T-helper 1 cell treated with Interleukin-12 subunit alpha and Interleukin-12 subunit beta and Interleukin-4 antibody, amounts not matched to agents 30 ng/mL and 1 ng/mL, for 36 hours (primary cell): ENCODE measurements at regions not wholly inside any gene's neighbourhood (a gene's known extent, or its start where the extent isn't known, plus 50 kb on each side); places are given as distances from the start of the nearest gene placed in this dataset.
"Not testable (repeated sequence)": the region's sequence is repeated elsewhere in the genome, so short reads cannot be mapped to it uniquely, and the experiment has no call there.

Experiments
- intact Hi-C: fragments of 100-400 bp; cut with micrococcal nuclease; formaldehyde crosslinking; loops from one replicate; pipeline ENCODE4 v1.15.1; 2024

DNA sequence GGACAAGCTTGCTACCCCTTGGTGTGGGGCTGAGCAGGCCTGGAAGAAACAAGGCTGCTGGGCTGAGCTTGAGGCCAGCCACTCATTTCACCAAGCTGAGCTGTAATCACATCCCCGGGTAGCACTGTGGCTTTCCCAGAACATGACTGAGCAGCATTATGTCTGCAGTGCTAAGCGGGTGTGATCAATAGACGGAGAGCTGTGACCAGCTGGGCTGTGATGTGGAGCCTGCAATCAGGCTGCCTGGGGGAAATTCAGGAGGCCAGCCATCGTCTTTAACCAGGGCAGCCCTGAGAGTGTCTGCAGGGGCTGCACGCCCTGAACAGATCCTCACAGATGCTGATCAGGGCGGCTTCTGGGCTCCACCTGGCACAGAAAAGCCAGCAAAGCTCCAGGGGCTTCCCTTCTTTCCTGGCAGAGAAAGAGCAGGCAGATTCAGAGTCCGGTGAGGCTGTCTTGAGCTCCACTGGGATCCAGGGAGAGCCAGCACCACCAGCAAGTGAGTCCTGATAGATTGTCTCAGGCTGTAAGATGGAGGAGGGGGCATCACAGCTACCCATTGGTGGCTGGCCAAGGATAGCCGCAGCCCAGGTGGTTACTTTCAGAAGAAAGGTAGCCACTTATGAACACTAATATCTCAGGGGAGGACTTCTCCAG is 165.9 kb downstream of the NRN1 start:
- intact Hi-C loops: no loop called here

DNA sequence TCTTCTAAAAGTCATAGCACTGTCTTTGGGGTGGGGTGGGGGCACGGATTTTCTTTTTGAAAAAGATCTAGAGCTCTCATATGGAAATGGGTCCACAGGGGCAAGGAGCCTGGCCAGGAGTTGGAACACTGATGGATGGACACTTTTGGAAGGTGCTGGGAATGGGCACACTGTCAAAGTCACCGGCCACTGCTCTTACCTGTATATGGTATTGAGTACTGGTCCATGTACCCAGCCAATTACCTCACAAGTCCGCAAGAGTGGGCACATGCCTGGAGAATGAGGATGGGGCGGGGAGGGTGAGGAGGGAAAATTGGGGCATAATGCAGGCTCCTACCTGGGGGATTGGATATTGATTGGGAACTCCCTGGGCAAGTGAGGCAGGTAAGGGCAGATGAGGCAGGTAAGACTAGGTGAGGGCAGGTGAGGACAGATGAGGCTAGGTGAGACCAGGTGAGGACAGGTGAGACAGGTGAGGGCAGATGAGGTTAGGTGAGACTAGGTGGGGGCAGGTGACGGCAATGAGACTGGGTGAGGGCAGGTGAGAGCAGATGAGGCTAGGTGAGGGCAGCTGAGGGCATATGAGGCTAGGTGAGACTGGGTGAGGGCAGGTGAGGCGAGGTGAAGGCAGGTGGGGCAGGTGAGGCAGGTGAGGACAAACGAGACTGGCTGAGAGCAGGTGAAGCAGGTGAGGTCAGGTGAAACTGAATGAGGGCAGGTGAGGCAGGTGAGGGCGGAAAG is 167.9 kb downstream of the NRN1 start:
- intact Hi-C loops: no loop called here

DNA sequence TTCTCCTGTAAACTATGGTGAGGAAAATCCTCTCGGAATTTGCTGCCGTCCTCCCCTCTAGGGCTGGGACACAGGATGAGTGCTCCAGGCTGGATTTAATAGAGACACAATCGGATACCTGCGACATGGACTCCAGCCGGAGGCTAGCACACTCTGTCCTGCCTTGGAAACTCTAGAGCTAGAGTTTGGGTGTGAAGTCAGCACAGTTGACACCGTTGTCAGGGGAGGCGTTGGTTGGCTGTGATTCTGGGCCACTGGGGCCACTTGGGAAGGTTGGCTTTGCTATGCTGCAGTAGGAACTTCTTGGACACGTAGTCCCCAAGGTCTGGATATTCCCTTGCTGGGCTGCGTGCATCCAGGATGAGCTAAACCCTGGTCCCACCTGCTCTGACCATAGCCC is 169.4 kb downstream of the NRN1 start:
- intact Hi-C loops: no loop called here

DNA sequence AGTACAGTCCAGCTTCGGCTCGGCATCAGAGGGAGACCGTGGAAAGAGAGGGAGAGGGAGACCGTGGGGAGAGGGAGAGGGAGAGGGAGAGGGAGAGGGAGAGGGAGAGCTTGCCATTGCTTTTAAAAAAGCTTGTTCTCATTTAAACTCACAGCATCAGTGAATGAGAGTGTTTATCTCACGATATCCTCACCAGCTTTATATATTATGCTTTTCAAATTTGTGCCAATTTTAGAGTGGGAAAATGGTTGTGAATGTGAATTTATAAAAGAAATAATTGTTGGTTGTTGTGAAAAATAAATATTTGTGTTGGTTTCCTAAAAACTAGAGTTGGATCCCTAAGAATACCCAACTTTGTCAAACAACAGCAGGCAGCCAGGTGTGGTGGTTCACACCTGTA is 170.1 kb downstream of the NRN1 start:
- intact Hi-C loops: not testable (repeated sequence)

DNA sequence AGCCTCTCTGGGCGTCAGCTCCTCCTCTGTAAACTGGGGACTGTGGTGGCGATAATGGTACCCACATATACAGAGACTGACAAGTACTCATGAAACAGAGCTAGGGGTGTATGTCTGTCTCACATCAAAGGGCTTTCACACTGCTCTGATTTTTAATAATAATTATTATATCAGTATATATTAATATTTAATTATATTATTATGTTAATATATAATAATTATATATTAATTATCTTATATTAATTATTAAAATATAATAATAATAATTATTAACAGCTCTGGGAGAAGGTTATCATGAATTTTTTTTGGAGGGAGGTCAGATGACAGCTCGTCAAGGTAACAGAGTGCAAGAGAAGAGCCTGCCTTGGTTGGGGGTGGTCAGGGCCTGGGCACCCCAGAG is 173.6 kb downstream of the NRN1 start:
- intact Hi-C loops: no loop called here

DNA sequence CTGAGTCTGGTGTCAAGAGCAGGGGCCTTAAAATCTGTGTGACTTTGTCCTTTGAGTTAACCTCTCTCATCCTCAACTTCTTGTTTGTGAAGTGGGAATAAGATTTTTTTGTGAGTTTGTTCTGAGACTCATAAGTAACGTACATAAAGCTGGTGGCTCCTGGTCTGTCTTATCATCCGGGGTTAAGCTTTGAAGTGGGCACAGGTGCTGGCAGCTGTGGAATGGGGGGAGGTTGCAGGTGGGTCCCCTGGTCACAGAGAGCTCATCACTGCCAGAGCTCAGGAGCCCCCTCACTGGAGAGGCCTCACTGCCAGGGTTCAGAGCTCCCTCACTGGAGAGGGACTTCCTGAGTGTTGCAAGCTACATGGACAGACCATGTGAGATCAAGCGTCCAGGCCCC is 174.1 kb downstream of the NRN1 start:
- intact Hi-C loops: no loop called here

DNA sequence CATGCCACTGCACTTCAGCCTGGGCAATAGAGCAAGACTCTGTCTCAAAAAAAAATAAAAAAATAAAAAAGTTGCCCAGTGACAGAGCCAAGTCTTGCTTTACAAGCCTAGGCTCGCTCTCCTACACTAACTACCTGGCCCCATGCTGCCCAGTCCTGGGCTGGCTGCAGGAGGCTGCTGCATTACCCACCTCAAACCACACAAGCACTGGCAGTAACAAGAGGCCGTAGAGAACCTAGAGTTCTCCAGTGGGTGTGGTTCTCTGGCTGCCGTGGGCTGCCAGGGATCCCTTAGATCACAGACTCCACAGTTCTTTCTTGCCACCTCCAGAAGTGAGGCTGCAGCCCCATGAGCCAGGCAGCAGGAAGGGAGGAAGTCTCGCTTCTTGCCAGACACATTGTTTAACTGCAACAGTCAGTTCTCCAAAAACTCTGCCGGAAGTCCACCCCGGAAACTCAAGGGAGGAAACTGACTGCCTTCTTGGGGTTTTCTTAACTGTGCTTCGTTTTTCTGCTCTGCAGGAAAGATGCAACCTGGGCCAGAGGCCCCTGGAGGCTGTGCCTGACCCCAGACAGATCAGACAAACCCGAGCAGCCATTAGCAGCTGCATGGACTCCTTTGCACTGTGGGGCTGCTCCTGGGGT is 175.4 kb downstream of the NRN1 start:
- intact Hi-C loops: loop anchor here (1.0 to 2.0 kb wide), 3 partner anchors 19 to 40 kb away; no protein-coding TSS in a partner anchor

DNA sequence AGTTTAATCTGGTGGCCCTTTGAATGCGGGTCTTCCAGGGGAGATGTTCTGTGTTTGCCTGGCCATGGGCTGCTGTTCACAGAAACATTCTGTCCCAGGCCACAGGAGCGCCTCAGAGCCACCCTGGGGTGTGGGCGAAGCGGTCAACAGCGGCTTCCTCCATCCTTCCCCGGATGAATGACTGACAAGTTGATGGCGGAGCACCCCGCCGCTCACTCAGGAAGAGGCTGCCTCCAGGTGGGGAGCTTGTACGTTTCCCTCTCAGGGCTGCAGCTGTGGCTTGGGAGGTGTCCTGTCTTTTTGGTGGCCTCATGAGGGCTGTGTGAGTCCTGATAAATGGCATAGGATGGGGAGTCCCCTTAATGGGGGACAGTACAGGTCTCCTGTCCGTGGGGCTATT is 178.4 kb downstream of the NRN1 start:
- intact Hi-C loops: no loop called here

DNA sequence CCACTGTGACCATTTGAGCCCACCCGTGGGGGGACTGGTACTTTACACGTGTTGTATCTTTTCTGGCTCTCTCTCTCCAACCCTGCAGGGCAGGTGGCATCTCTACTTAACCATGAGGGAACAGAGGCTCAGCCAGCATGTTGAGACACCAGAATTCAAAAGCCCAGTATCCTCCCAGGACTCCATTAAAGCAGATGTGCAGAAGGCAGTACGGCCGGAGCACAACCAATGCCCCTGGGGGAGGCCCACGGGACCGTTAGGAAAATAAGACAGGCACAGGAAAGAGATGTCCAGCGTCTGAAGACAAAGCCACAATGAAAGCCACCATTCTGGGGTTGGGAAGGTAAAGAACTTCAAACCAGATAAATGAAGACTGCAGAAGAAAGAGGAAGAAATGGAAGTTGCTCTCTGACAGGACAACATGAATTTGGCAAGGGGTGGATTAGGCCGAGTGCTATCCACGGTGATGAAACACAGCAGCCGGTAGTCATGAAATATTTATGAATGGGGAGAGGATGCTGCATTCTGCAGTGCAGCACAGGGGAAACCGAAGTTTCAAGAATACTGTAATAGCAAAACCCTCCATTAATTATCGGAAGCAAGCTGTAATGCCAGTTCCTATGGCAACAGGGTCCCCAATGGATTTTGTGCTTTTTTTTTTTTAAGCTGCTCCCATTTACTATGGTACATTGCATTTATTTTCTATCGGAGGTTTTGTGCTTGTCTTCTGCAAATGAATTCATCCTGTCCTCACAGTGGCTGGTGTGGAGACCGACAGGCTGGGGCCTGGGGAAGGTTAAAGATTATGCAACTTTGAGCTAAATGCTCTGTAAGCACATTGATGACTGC is 179.4 kb downstream of the NRN1 start:
- intact Hi-C loops: no loop called here

DNA sequence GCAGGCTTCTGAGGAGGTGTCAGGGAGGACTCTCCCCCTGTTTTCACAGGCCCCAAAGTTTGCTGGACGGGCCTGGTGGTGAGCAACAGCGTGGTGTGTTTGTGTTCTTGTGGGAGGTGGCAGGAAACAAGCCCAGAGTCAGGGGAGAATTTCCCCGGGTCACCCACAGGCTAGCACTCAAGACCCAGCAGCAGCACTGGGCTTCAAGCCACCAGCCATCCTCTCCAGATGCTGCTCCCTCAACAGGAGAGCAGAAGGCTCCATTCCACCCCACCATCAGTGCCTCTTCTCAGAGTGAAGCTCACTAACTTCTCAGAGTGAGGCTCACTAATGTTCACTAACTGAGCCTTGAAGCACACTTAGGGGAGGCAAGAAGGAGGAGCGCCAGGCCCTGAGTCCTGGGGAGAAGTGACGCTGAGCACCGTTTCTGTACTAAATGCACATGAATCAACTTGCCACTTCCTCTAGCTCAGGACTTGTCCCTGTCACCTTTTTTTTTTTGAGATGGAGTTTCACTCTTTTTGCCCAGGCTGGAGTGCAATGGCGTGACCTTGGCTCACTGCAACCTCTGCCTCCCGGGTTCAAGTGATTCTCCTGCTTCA is 182.2 kb downstream of the NRN1 start:
- intact Hi-C loops: not testable (repeated sequence)
